Esophagus muscularis mucosa (tissue), 4 donors: ENCODE measurements at regions not wholly inside any gene's neighbourhood (a gene's known extent, or its start where the extent isn't known, plus 50 kb on each side); places are given as distances from the start of the nearest gene placed in this dataset.

Experiments
- DNase-seq: peaks from one replicate; pipeline ENCODE4 v3.0.0-alpha.2; 2017; ENCODE audit errors: extremely low spot score
- H3K27ac ChIP-seq, 4 donors: fragments of 200-600 bp; sonication (generic); replicated peaks in 1 of 4; 1 replicate in 3 of 4; 2 replicates in 1 of 4; pipeline ENCODE4 v1.5.1; 2016 to 2019; ENCODE audit warnings: mild to moderate bottlenecking in 1 of 4
- H3K27me3 ChIP-seq, 4 donors: fragments of 200-600 bp; sonication (generic); one replicate each; pipeline versions ENCODE4 v1.5.1 to v1.6.0; 2016 to 2019
- H3K36me3 ChIP-seq, 4 donors: fragments of 200-600 bp; sonication (generic); one replicate each; pipeline ENCODE4 v1.5.1; 2016 to 2019
- H3K4me1 ChIP-seq, 4 donors: fragments of 200-600 bp; sonication (generic); one replicate each; pipeline ENCODE4 v1.5.1; 2016 to 2019
- H3K4me3 ChIP-seq, 4 donors: fragments of 200-600 bp; sonication (generic); 1 replicate in 2 of 4; 2 replicates in 2 of 4; pipeline ENCODE4 v1.5.1; 2016 to 2019; ENCODE audit warnings: mild to moderate bottlenecking in 4 of 4, moderate library complexity in 1 of 4
- H3K9me3 ChIP-seq, 4 donors: fragments of 200-600 bp; sonication (generic); 1 replicate in 3 of 4; 2 replicates in 1 of 4; pipeline ENCODE4 v1.5.1; 2016 to 2019
- CTCF ChIP-seq, 3 experiments: fragments of 200-600 bp in 2 of 3; fragments of 450-650 bp in 1 of 3; sonication (generic) in 2 of 3; IDR thresholded peaks; one replicate each; pipeline ENCODE4 v1.5.1; 2017 to 2019; ENCODE audit warnings: antibody characterized with exemption in 3 of 3, mild to moderate bottlenecking in 2 of 3, moderate library complexity in 1 of 3
- EP300 ChIP-seq: sonication (generic); formaldehyde crosslinking; IDR thresholded peaks from one replicate; pipeline ENCODE4 v1.6.1; 2017; ENCODE audit warnings: antibody characterized with exemption
- POLR2A ChIP-seq: fragments of 450-650 bp; IDR thresholded peaks from one replicate; pipeline ENCODE4 v1.6.1; 2017; ENCODE audit warnings: antibody characterized with exemption, moderate library complexity, mild to moderate bottlenecking, low read depth
- POLR2AphosphoS5 ChIP-seq, 2 donors: sonication (generic); formaldehyde crosslinking; IDR thresholded peaks; one replicate each; pipeline ENCODE4 v1.6.1; 2017; ENCODE audit warnings: antibody characterized with exemption in 2 of 2
- WGBS: methylation state at CpG from one replicate; pipeline ENCODE4 v1.1.5; 2018; 5-methylcytosine and 5-hydroxymethylcytosine counted together
- intact Hi-C: fragments of 100-400 bp; cut with DNase I; formaldehyde crosslinking; loops from one replicate; pipeline ENCODE4 v1.15.1; 2023

GRCh38 chr1:222107267-222107666 lies 365.4 kb upstream of the DUSP10 start:
- TF ChIP-seq POLR2A (no peak), CTCF (IDR thresholded peaks at IDR 0.05) (no peak), POLR2AphosphoS5 (IDR thresholded peaks at IDR 0.05) (no peak), EP300 (no peak)
- no peaks in the 10 kb centered on the region for H3K27me3 ChIP-seq
- H3K27ac ChIP-seq = no peak overlapping the region
- intact Hi-C loops = no loop called here
- peak; percentile 86 for DNase-seq
- no peaks in the 10 kb centered on the region for H3K36me3 ChIP-seq
- no peak overlapping the region for H3K4me3 ChIP-seq
- H3K4me1 ChIP-seq = peaks cover 8 to 14% (median 10%) of the 10 kb centered on the region in 4 donors
- WGBS = 84% methylated on average over 3 of the region's 5 CpGs
- H3K9me3 ChIP-seq = no peaks in the 10 kb centered on the region

- Histone ChIP-seq H3K27me3 (no peaks in the 10 kb centered on the region), H3K27ac (no peak overlapping the region), H3K4me3 (no peak overlapping the region), H3K9me3 (no peaks in the 10 kb centered on the region), H3K36me3 (no peaks in the 10 kb centered on the region), H3K4me1 (peaks cover 8 to 14% (median 10%) of the 10 kb centered on the region in 4 donors)
- intact Hi-C loops = no loop called here
- DNase-seq = peak; percentile 85
- 68% methylated on average over 5 of the region's 5 CpGs for WGBS
- TF ChIP-seq POLR2AphosphoS5 (IDR thresholded peaks at IDR 0.05) = no peak
- TF ChIP-seq EP300 = no peak
- TF ChIP-seq POLR2A = no peak
- TF ChIP-seq CTCF (IDR thresholded peaks at IDR 0.05) = no peak
Measured at GRCh38 chr1:222106377-222106776, 364.5 kb upstream of the DUSP10 start.

- Histone ChIP-seq H3K9me3 (no peaks in the 10 kb centered on the region), H3K27ac (no peak overlapping the region), H3K36me3 (no peaks in the 10 kb centered on the region), H3K4me1 (peaks cover 8 to 14% (median 10%) of the 10 kb centered on the region in 4 donors), H3K27me3 (no peaks in the 10 kb centered on the region), H3K4me3 (no peak overlapping the region)
- no peak for TF ChIP-seq CTCF (IDR thresholded peaks at IDR 0.05)
- TF ChIP-seq EP300 = no peak
- TF ChIP-seq POLR2A = no peak
- no peak for TF ChIP-seq POLR2AphosphoS5 (IDR thresholded peaks at IDR 0.05)
- DNase-seq = peak; percentile 91
- intact Hi-C loops = no loop called here
- WGBS = 99% methylated on average over 4 of the region's 4 CpGs
Measured at GRCh38 chr1:222105861-222106260, 364.0 kb upstream of the DUSP10 start.

- intact Hi-C loops = no loop called here
- H3K4me1 ChIP-seq = peaks cover 8 to 14% (median 10%) of the 10 kb centered on the region in 4 donors
- WGBS = 88% methylated on average over 1 of the region's 1 CpG
- no peaks in the 10 kb centered on the region for H3K9me3 ChIP-seq
- DNase-seq = peak; percentile 70
- TF ChIP-seq CTCF (IDR thresholded peaks at IDR 0.05) (no peak), POLR2A (no peak), EP300 (no peak), POLR2AphosphoS5 (IDR thresholded peaks at IDR 0.05) (no peak)
- no peak overlapping the region for H3K4me3 ChIP-seq
- no peaks in the 10 kb centered on the region for H3K27me3 ChIP-seq
- H3K36me3 ChIP-seq = no peaks in the 10 kb centered on the region
- no peak overlapping the region for H3K27ac ChIP-seq
Measured at GRCh38 chr1:222105393-222105737, 363.5 kb upstream of the DUSP10 start.

GRCh38 chr1:222104694-222105392 lies 363.0 kb upstream of the DUSP10 start:
- intact Hi-C loops = no loop called here
- no peaks in the 10 kb centered on the region for H3K9me3 ChIP-seq
- no peaks in the 10 kb centered on the region for H3K36me3 ChIP-seq
- TF ChIP-seq CTCF (IDR thresholded peaks at IDR 0.05) (no peak), POLR2AphosphoS5 (IDR thresholded peaks at IDR 0.05) (no peak), EP300 (no peak), POLR2A (no peak)
- peaks cover 8 to 14% (median 10%) of the 10 kb centered on the region in 4 donors for H3K4me1 ChIP-seq
- H3K27ac ChIP-seq = no peak overlapping the region
- no peak overlapping the region for H3K4me3 ChIP-seq
- WGBS = 39% methylated on average over 6 of the region's 6 CpGs
- no peaks in the 10 kb centered on the region for H3K27me3 ChIP-seq
- DNase-seq = peak; percentile 60
